ENCODE measurements at regions not wholly inside any gene's neighbourhood (a gene's known extent, or its start where the extent isn't known, plus 50 kb on each side); places are given as distances from the start of the nearest gene placed in this dataset.

- Histone ChIP-seq H3K27me3 (ENCODE audit: control insufficient read depth, insufficient read depth, low read length) (no peaks in the 10 kb centered on the region), H3K4me3 (ENCODE audit: low read depth, low read length) (no peak overlapping the region), H3K36me3 (ENCODE audit: control insufficient read depth, insufficient read depth, low read length) (no peaks in the 10 kb centered on the region)
- DNase-seq (ENCODE audit: low read depth) (no peak), FAIRE-seq (no peak)
- TF ChIP-seq CTCF (IDR thresholded peaks at IDR 0.05; ENCODE audit: insufficient read depth, low read length, severe bottlenecking) = no peak
Observed at GRCh38 chrX:39361736-39362135, 560.5 kb downstream of the MID1IP1 start.

GRCh38 chrX:39367416-39367815 lies 566.2 kb downstream of the MID1IP1 start:
- H3K4me3 ChIP-seq (ENCODE audit: low read depth, low read length) = no peak overlapping the region
- TF ChIP-seq CTCF (IDR thresholded peaks at IDR 0.05; ENCODE audit: insufficient read depth, low read length, severe bottlenecking) = no peak
- no peak for FAIRE-seq

GRCh38 chrX:39372115-39372514 lies 570.9 kb downstream of the MID1IP1 start:
- TF ChIP-seq CTCF (IDR thresholded peaks at IDR 0.05; ENCODE audit: insufficient read depth, low read length, severe bottlenecking) = no peak
- no peak overlapping the region for H3K4me3 ChIP-seq (ENCODE audit: low read depth, low read length)
- H3K27me3 ChIP-seq (ENCODE audit: control insufficient read depth, insufficient read depth, low read length) = no peaks in the 10 kb centered on the region
- FAIRE-seq (peak; percentile 28), DNase-seq (ENCODE audit: low read depth) (no peak)
- H3K36me3 ChIP-seq (ENCODE audit: control insufficient read depth, insufficient read depth, low read length) = no peaks in the 10 kb centered on the region

More at GRCh38 chrX:39367416-39367815, 566.2 kb downstream of the MID1IP1 start:
- Histone ChIP-seq H3K27me3 (ENCODE audit: control insufficient read depth, insufficient read depth, low read length) (no peaks in the 10 kb centered on the region), H3K36me3 (ENCODE audit: control insufficient read depth, insufficient read depth, low read length) (no peaks in the 10 kb centered on the region)
- DNase-seq (ENCODE audit: low read depth) = no peak

- no peaks in the 10 kb centered on the region for H3K36me3 ChIP-seq (ENCODE audit: control insufficient read depth, insufficient read depth, low read length)
- DNase-seq (ENCODE audit: low read depth) = no peak
- TF ChIP-seq CTCF (IDR thresholded peaks at IDR 0.05; ENCODE audit: insufficient read depth, low read length, severe bottlenecking) = no peak
- no peak for FAIRE-seq
- peaks cover 4% of the 10 kb centered on the region for H3K27me3 ChIP-seq (ENCODE audit: control insufficient read depth, insufficient read depth, low read length)
- H3K4me3 ChIP-seq (ENCODE audit: low read depth, low read length) = no peak overlapping the region
Observed at GRCh38 chrX:39377157-39377556, 575.9 kb downstream of the MID1IP1 start.

GRCh38 chrX:39377773-39378172 lies 576.5 kb downstream of the MID1IP1 start:
- Histone ChIP-seq H3K27me3 (ENCODE audit: control insufficient read depth, insufficient read depth, low read length) (peaks cover 4% of the 10 kb centered on the region), H3K36me3 (ENCODE audit: control insufficient read depth, insufficient read depth, low read length) (no peaks in the 10 kb centered on the region), H3K4me3 (ENCODE audit: low read depth, low read length) (no peak overlapping the region)
- DNase-seq (ENCODE audit: low read depth) = no peak
- no peak for FAIRE-seq
- TF ChIP-seq CTCF (IDR thresholded peaks at IDR 0.05; ENCODE audit: insufficient read depth, low read length, severe bottlenecking) = no peak

- DNase-seq (ENCODE audit: low read depth) (no peak), FAIRE-seq (no peak)
- peaks cover 4% of the 10 kb centered on the region for H3K27me3 ChIP-seq (ENCODE audit: control insufficient read depth, insufficient read depth, low read length)
- no peak for TF ChIP-seq CTCF (IDR thresholded peaks at IDR 0.05; ENCODE audit: insufficient read depth, low read length, severe bottlenecking)
- no peak overlapping the region for H3K4me3 ChIP-seq (ENCODE audit: low read depth, low read length)
- H3K36me3 ChIP-seq (ENCODE audit: control insufficient read depth, insufficient read depth, low read length) = no peaks in the 10 kb centered on the region
Observed at GRCh38 chrX:39381422-39381821, 580.2 kb downstream of the MID1IP1 start.
